ENCODE measurements at regions not wholly inside any gene's neighbourhood (a gene's known extent, or its start where the extent isn't known, plus 50 kb on each side); places are given as distances from the start of the nearest gene placed in this dataset.

DNA sequence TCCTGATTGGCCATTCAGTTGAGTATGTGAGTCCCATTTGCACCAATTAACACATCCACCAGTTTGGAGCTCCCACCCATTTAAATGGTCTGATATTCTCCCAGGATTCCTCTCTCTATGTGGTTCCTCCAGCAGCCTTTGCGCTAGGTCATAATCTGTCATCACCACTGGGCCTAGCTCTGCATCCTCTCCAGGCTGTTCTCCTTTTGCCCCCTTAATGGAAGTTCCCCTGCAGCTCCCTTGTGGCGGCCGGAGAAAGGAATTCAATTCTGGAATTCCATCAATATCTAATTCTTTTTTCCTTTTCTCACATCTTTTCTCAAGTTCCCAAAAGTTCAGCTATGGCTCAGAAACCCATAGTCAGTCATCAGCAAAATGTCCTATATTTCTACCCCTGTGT lies 2184.4 kb upstream of the AGA start:
- no peak overlapping the region for H3K23ac ChIP-seq (ENCODE audit: low read length)
- no peak overlapping the region for H4K91ac ChIP-seq (ENCODE audit: low read depth, low read length)
- H2AFZ ChIP-seq (ENCODE audit: insufficient read depth, low read length, poor library complexity): no peak overlapping the region
- H3K18ac ChIP-seq (ENCODE audit: low read length): no peak overlapping the region
- no peak overlapping the region for H2AK5ac ChIP-seq (ENCODE audit: low read length)
- H3K4me3 ChIP-seq (ENCODE audit: low read depth, low read length): no peak overlapping the region
- H4K12ac ChIP-seq (ENCODE audit: low read depth, low read length): no peak overlapping the region
- WGBS (ENCODE audit: extremely low coverage, insufficient coverage, insufficient read length): no CpG with 5 or more reads among the region's 3 CpGs
- DNase-seq: no peak
- no peak overlapping the region for H4K8ac ChIP-seq (ENCODE audit: low read depth, low read length)
- no peaks in the 10 kb centered on the region for H3K79me2 ChIP-seq (ENCODE audit: control insufficient read depth, insufficient read depth, low read length, poor library complexity)
- H3K9ac ChIP-seq (ENCODE audit: low read length): no peak overlapping the region
- H3K27me3 ChIP-seq (ENCODE audit: insufficient read depth, low read length): no peaks in the 10 kb centered on the region
- no peak overlapping the region for H2BK5ac ChIP-seq (ENCODE audit: low read depth, low read length, poor library complexity)
- H2BK120ac ChIP-seq (ENCODE audit: insufficient read depth, low read length, poor library complexity): no peak overlapping the region
- H3K9me3 ChIP-seq (ENCODE audit: insufficient read depth, low read depth, low read length): no peaks in the 10 kb centered on the region
- H2BK12ac ChIP-seq (ENCODE audit: low read length): no peak overlapping the region
- peaks cover 3 to 4% of the 10 kb centered on the region in 2 experiments for H3K4me1 ChIP-seq (ENCODE audit: control insufficient read depth in 1 of 2, insufficient read depth in 2 of 2, low read length in 2 of 2)
- no peak overlapping the region for H3K4ac ChIP-seq (ENCODE audit: low read depth, low read length)
- no peak overlapping the region for H3K27ac ChIP-seq (ENCODE audit: low read depth, low read length)
- no peak overlapping the region for H3K14ac ChIP-seq (ENCODE audit: low read length)
- H3K36me3 ChIP-seq (ENCODE audit: control insufficient read depth in 1 of 2, insufficient read depth in 2 of 2, low read length in 2 of 2): no peaks in the 10 kb centered on the region
- H3K4me2 ChIP-seq (ENCODE audit: low read length): no peak overlapping the region
- no peaks in the 10 kb centered on the region for H3K79me1 ChIP-seq (ENCODE audit: low read length)

DNA sequence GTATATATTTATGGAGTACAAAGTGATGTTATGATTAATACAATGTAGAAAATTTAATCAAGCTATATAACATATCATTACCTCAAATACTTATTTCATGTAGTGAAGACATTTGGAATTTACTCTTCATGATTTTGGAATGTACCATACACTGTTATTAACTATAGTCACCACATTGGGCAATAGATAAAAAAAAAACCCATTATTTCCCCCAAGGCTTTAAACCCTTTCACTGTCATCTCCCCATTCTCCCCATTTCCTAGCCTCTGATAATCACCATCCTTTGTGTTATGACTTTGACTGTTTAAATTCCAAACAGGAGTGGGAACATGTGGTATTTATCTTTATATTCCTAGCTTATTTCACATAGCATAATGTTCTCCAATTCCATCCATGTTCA lies 2189.1 kb upstream of the AGA start:
- Histone ChIP-seq H3K79me1 (ENCODE audit: low read length) (no peaks in the 10 kb centered on the region), H2AK5ac (ENCODE audit: low read length) (no peak overlapping the region), H2AFZ (ENCODE audit: insufficient read depth, low read length, poor library complexity) (no peak overlapping the region), H3K23ac (ENCODE audit: low read length) (no peak overlapping the region), H3K9me3 (ENCODE audit: insufficient read depth, low read depth, low read length) (no peaks in the 10 kb centered on the region), H3K79me2 (ENCODE audit: control insufficient read depth, insufficient read depth, low read length, poor library complexity) (no peaks in the 10 kb centered on the region), H3K4ac (ENCODE audit: low read depth, low read length) (no peak overlapping the region), H3K14ac (ENCODE audit: low read length) (no peak overlapping the region), H2BK12ac (ENCODE audit: low read length) (no peak overlapping the region), H3K4me3 (ENCODE audit: low read depth, low read length) (no peak overlapping the region), H3K4me1 (ENCODE audit: control insufficient read depth in 1 of 2, insufficient read depth in 2 of 2, low read length in 2 of 2) (no peaks in the 10 kb centered on the region), H3K27ac (ENCODE audit: low read depth, low read length) (no peak overlapping the region), H3K27me3 (ENCODE audit: insufficient read depth, low read length) (no peaks in the 10 kb centered on the region), H4K91ac (ENCODE audit: low read depth, low read length) (no peak overlapping the region), H3K9ac (ENCODE audit: low read length) (no peak overlapping the region), H4K12ac (ENCODE audit: low read depth, low read length) (no peak overlapping the region), H3K4me2 (ENCODE audit: low read length) (no peak overlapping the region), H3K36me3 (ENCODE audit: control insufficient read depth in 1 of 2, insufficient read depth in 2 of 2, low read length in 2 of 2) (no peaks in the 10 kb centered on the region), H3K18ac (ENCODE audit: low read length) (no peak overlapping the region), H2BK120ac (ENCODE audit: insufficient read depth, low read length, poor library complexity) (no peak overlapping the region), H4K8ac (ENCODE audit: low read depth, low read length) (no peak overlapping the region), H2BK5ac (ENCODE audit: low read depth, low read length, poor library complexity) (no peak overlapping the region)
- no peak for DNase-seq

DNA sequence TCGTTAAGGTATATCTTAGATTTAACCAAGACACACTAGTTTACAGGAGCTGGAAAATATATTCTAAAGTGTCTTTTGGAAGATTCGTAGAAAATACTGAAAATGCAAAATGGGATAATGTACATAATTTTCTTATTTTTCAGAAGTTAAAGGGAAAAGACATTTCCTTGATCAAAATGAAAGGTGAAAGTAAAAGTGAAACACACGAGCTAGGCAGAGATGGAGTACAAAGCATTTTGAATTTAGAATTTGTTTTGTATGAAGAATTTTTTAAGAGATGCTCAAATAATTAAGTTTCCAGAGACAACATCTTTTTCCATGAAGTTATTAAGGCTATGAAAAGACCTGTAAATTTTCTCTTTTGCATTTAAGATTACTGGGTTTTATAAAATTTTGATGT lies 2192.6 kb upstream of the AGA start:
- H3K27me3 ChIP-seq (ENCODE audit: insufficient read depth, low read length): no peaks in the 10 kb centered on the region
- H3K79me1 ChIP-seq (ENCODE audit: low read length): no peaks in the 10 kb centered on the region
- H3K4ac ChIP-seq (ENCODE audit: low read depth, low read length): no peak overlapping the region
- no peak overlapping the region for H3K18ac ChIP-seq (ENCODE audit: low read length)
- H2BK12ac ChIP-seq (ENCODE audit: low read length): no peak overlapping the region
- no peak overlapping the region for H2AK5ac ChIP-seq (ENCODE audit: low read length)
- no peaks in the 10 kb centered on the region for H3K36me3 ChIP-seq (ENCODE audit: control insufficient read depth in 1 of 2, insufficient read depth in 2 of 2, low read length in 2 of 2)
- no peak overlapping the region for H2AFZ ChIP-seq (ENCODE audit: insufficient read depth, low read length, poor library complexity)
- H3K79me2 ChIP-seq (ENCODE audit: control insufficient read depth, insufficient read depth, low read length, poor library complexity): no peaks in the 10 kb centered on the region
- H4K91ac ChIP-seq (ENCODE audit: low read depth, low read length): no peak overlapping the region
- no peak overlapping the region for H4K8ac ChIP-seq (ENCODE audit: low read depth, low read length)
- H3K4me1 ChIP-seq (ENCODE audit: control insufficient read depth in 1 of 2, insufficient read depth in 2 of 2, low read length in 2 of 2): no peaks in the 10 kb centered on the region
- no peak overlapping the region for H3K4me2 ChIP-seq (ENCODE audit: low read length)
- no peak overlapping the region for H3K27ac ChIP-seq (ENCODE audit: low read depth, low read length)
- no peak overlapping the region for H2BK120ac ChIP-seq (ENCODE audit: insufficient read depth, low read length, poor library complexity)
- H3K23ac ChIP-seq (ENCODE audit: low read length): no peak overlapping the region
- H3K9ac ChIP-seq (ENCODE audit: low read length): no peak overlapping the region
- no peak for DNase-seq
- H3K14ac ChIP-seq (ENCODE audit: low read length): no peak overlapping the region
- H3K4me3 ChIP-seq (ENCODE audit: low read depth, low read length): no peak overlapping the region
- no peak overlapping the region for H4K12ac ChIP-seq (ENCODE audit: low read depth, low read length)
- no CpG with 5 or more reads among the region's 3 CpGs for WGBS (ENCODE audit: extremely low coverage, insufficient coverage, insufficient read length)
- H3K9me3 ChIP-seq (ENCODE audit: insufficient read depth, low read depth, low read length): no peaks in the 10 kb centered on the region
- H2BK5ac ChIP-seq (ENCODE audit: low read depth, low read length, poor library complexity): no peak overlapping the region

DNA sequence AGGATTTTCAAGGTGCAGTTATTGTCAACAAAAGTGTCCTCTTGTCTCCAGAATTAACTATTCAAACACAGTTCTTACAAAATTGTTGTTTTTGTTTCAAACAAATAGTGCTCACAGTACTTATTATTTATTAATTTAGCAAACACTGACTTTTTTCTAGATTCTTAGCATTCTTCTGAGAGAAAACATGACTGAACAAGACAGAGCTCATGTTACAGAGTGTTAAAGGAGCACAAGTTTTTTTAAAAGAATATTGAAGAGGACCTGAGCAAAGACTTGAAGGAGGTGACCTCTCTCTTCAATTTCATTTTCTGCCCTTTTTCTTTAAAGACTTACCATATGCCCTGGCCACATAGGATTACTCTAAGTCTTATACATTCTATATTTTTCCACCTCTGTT lies 2220.3 kb upstream of the AGA start:
- Histone ChIP-seq H3K9me3 (ENCODE audit: insufficient read depth, low read depth, low read length) (peaks cover 1% of the 10 kb centered on the region), H2AFZ (ENCODE audit: insufficient read depth, low read length, poor library complexity) (no peak overlapping the region), H4K91ac (ENCODE audit: low read depth, low read length) (no peak overlapping the region), H3K23ac (ENCODE audit: low read length) (no peak overlapping the region), H3K4me3 (ENCODE audit: low read depth, low read length) (no peak overlapping the region), H2BK120ac (ENCODE audit: insufficient read depth, low read length, poor library complexity) (no peak overlapping the region), H3K14ac (ENCODE audit: low read length) (no peak overlapping the region), H3K79me1 (ENCODE audit: low read length) (no peaks in the 10 kb centered on the region), H2BK5ac (ENCODE audit: low read depth, low read length, poor library complexity) (no peak overlapping the region), H2AK5ac (ENCODE audit: low read length) (no peak overlapping the region), H3K79me2 (ENCODE audit: control insufficient read depth, insufficient read depth, low read length, poor library complexity) (no peaks in the 10 kb centered on the region), H3K4ac (ENCODE audit: low read depth, low read length) (no peak overlapping the region), H3K9ac (ENCODE audit: low read length) (no peak overlapping the region), H4K8ac (ENCODE audit: low read depth, low read length) (no peak overlapping the region), H3K27ac (ENCODE audit: low read depth, low read length) (no peak overlapping the region), H3K4me1 (ENCODE audit: control insufficient read depth in 1 of 2, insufficient read depth in 2 of 2, low read length in 2 of 2) (peaks cover 0 to 3% of the 10 kb centered on the region in 2 experiments), H2BK12ac (ENCODE audit: low read length) (no peak overlapping the region), H3K27me3 (ENCODE audit: insufficient read depth, low read length) (no peaks in the 10 kb centered on the region), H3K36me3 (ENCODE audit: control insufficient read depth in 1 of 2, insufficient read depth in 2 of 2, low read length in 2 of 2) (no peaks in the 10 kb centered on the region), H3K18ac (ENCODE audit: low read length) (no peak overlapping the region), H3K4me2 (ENCODE audit: low read length) (no peak overlapping the region), H4K12ac (ENCODE audit: low read depth, low read length) (no peak overlapping the region)
- no peak for DNase-seq
